T-helper 2 cell (primary cell): ENCODE measurements at regions not wholly inside any gene's neighbourhood (a gene's known extent, or its start where the extent isn't known, plus 50 kb on each side); places are given as distances from the start of the nearest gene placed in this dataset.

Source experiments
- DNase-seq, 5 experiments: peaks; one replicate each; pipeline versions ENCODE4 v3.0.0 to v3.0.0-alpha.2; 2012 to 2022

DNA sequence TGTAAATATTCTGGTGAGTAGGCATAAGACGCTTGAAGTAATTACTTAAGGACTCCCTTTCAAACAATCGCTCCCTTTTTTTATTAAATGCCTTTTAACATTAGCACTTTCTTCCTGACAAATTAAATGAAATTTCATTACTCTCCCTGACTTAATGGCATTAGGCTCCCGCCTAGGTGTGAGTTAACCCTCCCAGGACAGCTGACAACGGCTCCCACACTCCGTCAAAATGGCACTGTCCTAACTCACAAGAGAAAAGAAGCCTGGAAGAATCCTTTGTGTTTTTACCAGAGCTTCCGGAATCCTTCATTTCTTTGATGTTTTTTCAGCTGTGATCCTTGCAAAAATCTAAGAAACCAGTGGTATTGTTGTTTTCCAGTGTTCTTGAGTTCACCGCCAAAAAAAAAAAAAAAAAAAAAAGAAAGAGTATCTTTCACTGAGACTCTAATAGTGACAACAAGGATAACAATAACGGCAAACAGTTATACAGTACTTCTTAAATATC, 861.0 kb upstream of the NR2F2 start:
- DNase-seq = no peak

- no peak for DNase-seq
Measured at GRCh38 chr15:95470529-95470928, 860.0 kb upstream of the NR2F2 start.

GRCh38 chr15:95470997-95471689, 859.4 kb upstream of the NR2F2 start:
- DNase-seq = no peak

DNA sequence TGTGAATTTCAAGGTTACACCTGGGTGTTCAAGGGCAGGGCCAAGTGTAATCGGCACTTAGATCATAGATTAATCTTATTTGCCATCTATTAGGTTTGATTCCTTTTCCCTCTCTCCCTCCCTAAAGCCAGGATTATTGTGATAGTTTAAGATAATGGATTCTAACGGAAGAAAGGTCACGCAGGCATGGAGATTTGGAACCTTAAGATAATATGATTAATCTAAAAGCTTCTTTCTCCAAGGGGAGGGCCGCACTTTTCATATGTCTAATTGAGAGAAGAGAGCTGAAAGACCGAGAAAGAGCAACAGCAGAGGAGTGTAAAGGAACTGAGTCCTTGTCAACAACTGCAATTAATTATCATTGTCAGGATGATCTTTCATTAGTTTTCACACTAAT, 858.8 kb upstream of the NR2F2 start:
- no peak for DNase-seq

GRCh38 chr15:95475067-95475466, 855.4 kb upstream of the NR2F2 start:
- no peak for DNase-seq

DNA sequence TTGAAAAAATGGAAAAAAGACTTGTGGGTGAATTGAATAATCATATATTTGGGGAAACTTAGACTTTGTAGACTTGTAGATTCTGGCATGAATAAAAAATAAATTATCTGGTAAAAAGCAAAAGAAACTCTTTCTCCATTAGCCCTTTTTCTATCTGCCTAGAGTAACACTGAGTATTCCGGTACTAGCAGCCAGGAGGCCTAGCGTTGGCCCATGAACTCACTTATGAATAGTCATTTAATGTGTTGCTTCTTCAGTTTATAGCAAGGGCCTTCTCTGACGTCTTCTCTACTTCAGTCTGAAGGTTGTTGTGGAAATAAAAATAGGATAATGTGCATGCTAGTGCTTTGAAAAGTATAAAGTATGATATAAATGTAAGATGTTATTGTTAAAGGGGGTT, 851.2 kb upstream of the NR2F2 start:
- DNase-seq = no peak

GRCh38 chr15:95485367-95485766, 845.1 kb upstream of the NR2F2 start:
- DNase-seq = no peak

- no peak for DNase-seq
Measured at GRCh38 chr15:95486224-95486623, 844.3 kb upstream of the NR2F2 start.

DNA sequence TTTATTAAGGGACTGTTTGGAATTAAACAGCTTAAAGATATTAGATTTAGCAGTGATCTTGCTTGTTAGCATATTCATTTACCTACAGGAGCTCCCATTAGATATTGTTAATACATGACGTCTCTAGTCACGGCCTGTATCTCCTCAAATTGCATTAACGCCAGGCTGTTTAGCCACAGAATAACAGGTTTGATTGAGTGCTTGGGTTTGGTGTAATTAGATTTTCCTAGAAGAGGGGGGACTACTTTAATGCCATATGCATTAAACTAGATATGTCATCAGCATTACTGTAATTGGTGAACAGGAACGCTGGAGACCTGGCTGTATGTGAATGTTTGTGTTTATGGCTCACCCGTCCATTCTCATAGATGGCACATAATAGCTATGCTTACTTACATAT, 841.4 kb upstream of the NR2F2 start:
- no peak for DNase-seq

- DNase-seq = no peak
Measured at GRCh38 chr15:95492388-95493070, 838.0 kb upstream of the NR2F2 start.

DNA sequence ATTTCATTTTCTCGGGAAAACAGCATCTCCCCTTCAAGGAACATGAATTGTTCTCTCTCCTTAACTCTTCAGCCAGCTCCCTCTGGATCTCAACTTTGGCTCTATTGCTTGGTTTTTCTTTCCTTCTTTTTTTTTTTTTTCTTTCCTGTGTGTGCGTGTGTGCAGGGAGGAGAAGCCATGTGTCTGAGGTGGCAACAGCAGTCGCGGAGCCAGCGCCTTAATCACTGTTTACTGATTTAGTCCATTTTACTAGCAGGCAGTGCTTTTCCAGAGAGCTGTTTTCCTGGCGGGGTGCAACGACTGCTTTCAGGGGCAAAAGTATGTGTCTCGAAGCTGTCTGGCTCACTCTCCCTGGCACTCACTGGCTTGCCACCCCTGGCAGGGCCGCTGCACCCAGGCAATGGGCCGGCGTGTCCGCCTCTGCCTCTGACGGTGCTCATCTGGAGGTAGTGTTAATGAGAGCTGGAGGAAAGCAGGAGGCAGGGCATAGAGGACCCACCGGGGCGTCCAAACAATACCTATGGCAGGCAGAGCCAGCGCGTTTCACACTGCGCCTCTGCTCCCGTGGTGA, 835.4 kb upstream of the NR2F2 start:
- DNase-seq = no peak

DNA sequence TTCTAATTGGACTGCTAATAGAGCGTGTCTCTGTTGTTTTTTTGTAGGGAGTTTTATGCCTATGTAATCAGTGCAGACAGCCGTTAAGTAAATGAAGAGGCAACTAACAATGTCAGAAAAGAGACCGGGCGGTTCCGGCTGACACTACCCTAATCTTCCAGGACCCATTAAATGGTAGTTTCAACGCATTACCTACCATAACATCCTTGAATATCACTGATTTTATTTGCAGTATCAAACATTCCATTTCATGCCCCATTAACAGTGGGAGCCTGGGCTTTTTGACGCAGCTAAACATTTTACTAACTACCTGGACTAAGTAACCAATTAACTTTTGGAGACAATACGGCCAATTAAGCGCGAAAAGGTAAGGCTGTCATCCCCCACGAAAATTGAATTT, 832.9 kb upstream of the NR2F2 start:
- no peak for DNase-seq

- DNase-seq = no peak
Measured at GRCh38 chr15:95498961-95499360, 831.5 kb upstream of the NR2F2 start.

DNA sequence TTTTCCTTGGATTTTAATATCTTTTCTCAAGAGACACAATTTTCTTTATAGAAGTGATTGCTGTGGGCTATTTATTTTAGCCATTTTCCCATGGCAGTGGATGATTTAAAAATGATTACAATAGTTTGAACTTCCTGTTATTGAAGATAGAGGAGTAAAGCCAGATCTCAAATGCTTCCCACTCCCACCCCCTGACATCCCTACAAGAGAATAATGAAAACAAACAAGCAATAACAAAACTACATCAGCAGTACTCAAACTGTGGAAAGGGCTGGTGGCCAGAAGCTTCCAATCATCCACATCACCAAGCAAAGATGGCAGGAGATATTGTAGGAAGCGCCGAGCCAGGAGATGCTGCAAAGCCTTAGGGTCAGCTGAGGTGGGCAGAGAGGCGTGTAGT, 831.1 kb upstream of the NR2F2 start:
- no peak for DNase-seq

DNA sequence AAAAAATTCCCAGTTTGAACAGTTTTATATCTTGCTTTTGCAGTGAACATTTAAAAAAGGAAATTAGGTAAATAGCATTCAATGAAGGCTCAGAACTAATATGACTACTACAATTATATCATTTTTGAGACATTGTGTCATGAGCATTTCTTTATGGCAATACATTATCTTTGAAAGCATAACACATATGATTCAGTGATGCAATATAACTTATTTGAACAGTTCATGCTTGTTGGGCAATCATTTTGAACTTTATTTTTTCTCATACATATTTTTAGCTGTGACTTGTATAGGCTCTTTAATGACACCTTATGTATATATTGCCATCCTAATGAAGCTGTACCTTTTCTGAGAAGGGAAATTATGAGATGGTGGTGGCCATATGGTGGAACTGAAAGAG, 828.6 kb upstream of the NR2F2 start:
- no peak for DNase-seq

GRCh38 chr15:95503107-95503506, 827.4 kb upstream of the NR2F2 start:
- DNase-seq = no peak

GRCh38 chr15:95503640-95504225, 826.8 kb upstream of the NR2F2 start:
- DNase-seq = peak in 1 of 5 experiments; percentile 3

DNA sequence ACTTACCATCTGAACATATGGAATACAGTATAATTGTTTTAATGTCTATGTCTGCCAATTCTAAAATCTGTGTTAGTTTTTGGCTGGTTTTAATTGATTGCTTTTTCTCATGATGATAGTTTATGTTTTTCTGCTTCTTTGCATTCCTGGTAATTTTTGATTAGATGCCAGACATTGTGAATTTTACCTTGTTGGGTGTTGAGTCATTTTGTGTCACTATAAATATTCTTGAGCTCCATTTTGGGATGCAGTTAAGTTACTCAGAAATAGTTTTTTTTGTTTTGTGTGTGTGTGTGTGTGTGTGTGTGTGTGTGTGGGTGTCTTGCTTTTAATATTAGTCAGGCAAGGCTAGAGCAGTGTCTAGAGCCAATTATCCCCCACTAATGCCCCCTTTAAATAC, 818.8 kb upstream of the NR2F2 start:
- no peak for DNase-seq

- DNase-seq = no peak
Measured at GRCh38 chr15:95512906-95513305, 817.6 kb upstream of the NR2F2 start.

- no peak for DNase-seq
Measured at GRCh38 chr15:95519887-95520286, 810.6 kb upstream of the NR2F2 start.

GRCh38 chr15:95520511-95520910, 810.0 kb upstream of the NR2F2 start:
- no peak for DNase-seq

DNA sequence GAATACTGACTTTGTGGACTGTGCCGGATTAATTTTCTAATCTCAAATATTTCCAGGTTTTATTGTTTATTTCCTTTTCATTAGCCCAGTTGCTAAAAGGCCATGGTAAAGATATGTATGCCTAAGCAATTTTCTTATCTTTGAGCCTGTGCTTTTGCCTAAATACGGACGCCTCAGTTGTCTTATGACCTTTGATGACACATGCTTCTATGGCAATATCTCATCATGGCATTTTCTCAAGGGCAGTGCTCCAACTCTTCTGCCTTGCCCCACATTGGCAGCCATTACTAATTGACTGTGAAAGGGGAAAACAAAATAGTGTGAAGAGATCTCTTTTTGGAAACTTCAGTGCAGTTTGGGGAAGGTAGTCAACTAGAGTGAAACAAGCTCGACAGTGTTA, 809.6 kb upstream of the NR2F2 start:
- DNase-seq = no peak

DNA sequence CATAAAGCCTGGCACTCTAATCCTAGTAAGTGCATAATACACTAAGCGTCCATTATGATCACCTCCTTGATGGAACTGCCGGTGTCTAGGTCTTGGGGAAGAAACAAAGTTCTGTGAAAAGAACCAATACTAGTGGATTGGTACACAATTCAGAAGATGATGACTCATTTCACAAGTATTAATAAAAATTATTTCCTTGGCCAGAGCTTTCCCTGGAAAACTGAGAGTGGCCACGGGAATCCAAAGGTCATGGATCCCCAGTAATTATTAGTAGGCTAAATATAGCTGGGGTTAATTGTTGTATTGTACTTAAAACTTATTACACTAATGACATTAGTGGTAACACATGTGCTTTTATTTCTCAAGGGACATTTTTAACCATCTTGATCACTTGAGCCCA, 808.0 kb upstream of the NR2F2 start:
- DNase-seq = no peak

DNA sequence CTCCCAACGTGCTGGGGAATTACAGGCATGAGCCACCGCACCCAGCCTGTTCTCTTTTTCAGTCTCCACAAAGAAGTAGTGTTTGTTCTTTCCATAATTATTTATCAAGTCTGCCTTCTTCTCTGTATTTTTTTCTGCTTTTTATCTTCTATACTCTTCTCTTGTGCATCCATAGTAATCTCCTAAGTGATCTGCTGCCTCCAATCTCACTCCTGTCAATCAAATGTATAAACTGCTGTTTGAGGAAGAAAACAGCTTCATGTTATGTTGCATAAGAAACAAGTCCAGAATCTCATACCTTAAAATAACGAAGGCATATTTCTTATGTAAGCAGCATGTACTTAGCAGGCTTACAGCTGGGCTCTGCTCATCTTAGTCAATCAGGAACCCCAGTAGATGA, 801.6 kb upstream of the NR2F2 start:
- DNase-seq = no peak
